Trophoblast cell (in vitro differentiated cells and primary cell): ENCODE measurements at regions not wholly inside any gene's neighbourhood (a gene's known extent, or its start where the extent isn't known, plus 50 kb on each side); places are given as distances from the start of the nearest gene placed in this dataset.
A peak's percentile ranks its signal among the peaks of the same experiment; 100 is the strongest.

ENCODE experiments used
- DNase-seq, 2 donors: peaks; one replicate each; pipeline ENCODE4 v3.0.0-alpha.2; 2016
- H2AFZ ChIP-seq: 2 replicates; pipeline ENCODE4 v1.6.1; 2013; ENCODE audit warnings: low read length, moderate library complexity, mild to moderate bottlenecking; ENCODE audit not compliant: insufficient read depth, poor library complexity
- H2AK5ac ChIP-seq: 2 replicates; pipeline ENCODE4 v1.6.1; 2013; ENCODE audit warnings: mild to moderate bottlenecking, low read length
- H2BK120ac ChIP-seq: 2 replicates; pipeline ENCODE4 v1.6.1; 2013; ENCODE audit warnings: low read length, mild to moderate bottlenecking, moderate library complexity; ENCODE audit not compliant: insufficient read depth, poor library complexity
- H2BK12ac ChIP-seq: 2 replicates; pipeline ENCODE4 v1.6.1; 2013; ENCODE audit warnings: mild to moderate bottlenecking, low read length, moderate library complexity
- H2BK5ac ChIP-seq: 2 replicates; pipeline ENCODE4 v1.6.1; 2013; ENCODE audit warnings: low read length, low read depth, moderate library complexity, mild to moderate bottlenecking; ENCODE audit not compliant: poor library complexity
- H3K14ac ChIP-seq: 2 replicates; pipeline ENCODE4 v1.6.1; 2013; ENCODE audit warnings: mild to moderate bottlenecking, low read length
- H3K18ac ChIP-seq: 2 replicates; pipeline ENCODE4 v1.6.1; 2013; ENCODE audit warnings: mild to moderate bottlenecking, low read length
- H3K23ac ChIP-seq: 2 replicates; pipeline ENCODE4 v1.6.1; 2013; ENCODE audit warnings: low read length
- H3K27ac ChIP-seq: 2 replicates; pipeline ENCODE4 v1.5.1; 2013; ENCODE audit warnings: low read depth, mild to moderate bottlenecking, inconsistent platforms, low read length, moderate library complexity
- H3K27me3 ChIP-seq: 2 replicates; pipeline ENCODE4 v1.6.1; 2013; ENCODE audit warnings: inconsistent platforms, mild to moderate bottlenecking, low read length, moderate library complexity; ENCODE audit not compliant: insufficient read depth
- H3K36me3 ChIP-seq, 2 experiments: 1 replicate in 1 of 2; 2 replicates in 1 of 2; pipeline ENCODE4 v1.6.1; 2013; ENCODE audit warnings: low read length in 2 of 2, mild to moderate bottlenecking in 2 of 2, moderate library complexity in 1 of 2; ENCODE audit not compliant: insufficient read depth in 2 of 2, control insufficient read depth in 1 of 2
- H3K4ac ChIP-seq: 2 replicates; pipeline ENCODE4 v1.6.1; 2013; ENCODE audit warnings: low read depth, mild to moderate bottlenecking, low read length, moderate library complexity
- H3K4me1 ChIP-seq, 2 experiments: 1 replicate in 1 of 2; 2 replicates in 1 of 2; pipeline ENCODE4 v1.6.1; 2013; ENCODE audit warnings: low read length in 2 of 2, mild to moderate bottlenecking in 2 of 2, moderate library complexity in 1 of 2; ENCODE audit not compliant: insufficient read depth in 2 of 2, control insufficient read depth in 1 of 2
- H3K4me2 ChIP-seq: 2 replicates; pipeline ENCODE4 v1.6.1; 2013; ENCODE audit warnings: inconsistent platforms, mild to moderate bottlenecking, low read length, moderate library complexity
- H3K4me3 ChIP-seq: 2 replicates; pipeline ENCODE4 v1.5.1; 2013; ENCODE audit warnings: mild to moderate bottlenecking, low read depth, low read length, inconsistent platforms
- H3K79me1 ChIP-seq: one replicate; pipeline ENCODE4 v1.6.1; 2013; ENCODE audit warnings: low read length
- H3K79me2 ChIP-seq: 2 replicates; pipeline ENCODE4 v1.6.1; 2013; ENCODE audit warnings: low read length, mild to moderate bottlenecking; ENCODE audit not compliant: control insufficient read depth, insufficient read depth, poor library complexity
- H3K9ac ChIP-seq: 2 replicates; pipeline ENCODE4 v1.6.1; 2013; ENCODE audit warnings: mild to moderate bottlenecking, low read length
- H3K9me3 ChIP-seq: 2 replicates; pipeline ENCODE4 v1.6.1; 2013; ENCODE audit warnings: low read depth, mild to moderate bottlenecking, control low read depth, inconsistent platforms, low read length; ENCODE audit not compliant: insufficient read depth
- H4K12ac ChIP-seq: 2 replicates; pipeline ENCODE4 v1.6.1; 2013; ENCODE audit warnings: low read depth, mild to moderate bottlenecking, low read length, moderate library complexity
- H4K8ac ChIP-seq: 2 replicates; pipeline ENCODE4 v1.6.1; 2013; ENCODE audit warnings: low read depth, mild to moderate bottlenecking, low read length, moderate library complexity
- H4K91ac ChIP-seq: one replicate; pipeline ENCODE4 v1.6.1; 2013; ENCODE audit warnings: low read depth, mild to moderate bottlenecking, low read length, moderate library complexity
- WGBS: extraction: QIAGEN DNeasy Blood & Tissue Kit; methylation state at CpG from one replicate; pipeline ENCODE4 v1.1.7; 2013; ENCODE audit warnings: missing lambda C conversion rate; ENCODE audit not compliant: insufficient read length, insufficient coverage; ENCODE audit errors: extremely low coverage; 5-methylcytosine and 5-hydroxymethylcytosine counted together

DNA sequence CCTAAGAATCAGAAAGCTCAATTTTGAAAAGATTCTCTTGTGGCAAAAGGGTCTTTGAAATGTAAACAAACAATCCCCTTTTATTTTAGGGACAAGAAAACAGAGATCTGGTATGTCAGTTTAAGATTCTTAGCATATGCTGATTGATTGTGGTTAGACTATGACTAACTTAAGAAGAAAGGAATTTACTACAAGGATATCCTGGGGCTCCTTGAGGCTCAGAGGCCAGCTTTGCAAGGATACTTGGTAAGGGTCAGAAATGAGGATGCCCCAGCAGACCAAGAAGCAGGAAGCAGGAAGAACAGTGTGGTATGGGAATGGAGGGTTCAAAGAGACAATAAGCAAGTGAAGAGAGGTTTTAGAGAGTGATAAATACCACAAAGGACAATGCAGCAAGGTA is 474.6 kb downstream of the ETNK1 start:
- no peak overlapping the region for H4K8ac ChIP-seq
- peaks cover 2 to 4% of the 10 kb centered on the region in 2 experiments for H3K4me1 ChIP-seq
- no peak overlapping the region for H3K27ac ChIP-seq
- H3K4me2 ChIP-seq: no peak overlapping the region
- H3K4me3 ChIP-seq: no peak overlapping the region
- no peak overlapping the region for H2BK120ac ChIP-seq
- H4K12ac ChIP-seq: no peak overlapping the region
- H3K18ac ChIP-seq: no peak overlapping the region
- no peaks in the 10 kb centered on the region for H3K9me3 ChIP-seq
- H3K9ac ChIP-seq: no peak overlapping the region
- H3K14ac ChIP-seq: no peak overlapping the region
- H3K23ac ChIP-seq: no peak overlapping the region
- no peak overlapping the region for H2AFZ ChIP-seq
- H4K91ac ChIP-seq: no peak overlapping the region
- H2BK5ac ChIP-seq: no peak overlapping the region
- no peaks in the 10 kb centered on the region for H3K36me3 ChIP-seq
- H3K27me3 ChIP-seq: no peaks in the 10 kb centered on the region
- no peaks in the 10 kb centered on the region for H3K79me2 ChIP-seq
- H2AK5ac ChIP-seq: no peak overlapping the region
- no peak overlapping the region for H2BK12ac ChIP-seq
- DNase-seq: no peak
- no peaks in the 10 kb centered on the region for H3K79me1 ChIP-seq
- H3K4ac ChIP-seq: no peak overlapping the region

DNA sequence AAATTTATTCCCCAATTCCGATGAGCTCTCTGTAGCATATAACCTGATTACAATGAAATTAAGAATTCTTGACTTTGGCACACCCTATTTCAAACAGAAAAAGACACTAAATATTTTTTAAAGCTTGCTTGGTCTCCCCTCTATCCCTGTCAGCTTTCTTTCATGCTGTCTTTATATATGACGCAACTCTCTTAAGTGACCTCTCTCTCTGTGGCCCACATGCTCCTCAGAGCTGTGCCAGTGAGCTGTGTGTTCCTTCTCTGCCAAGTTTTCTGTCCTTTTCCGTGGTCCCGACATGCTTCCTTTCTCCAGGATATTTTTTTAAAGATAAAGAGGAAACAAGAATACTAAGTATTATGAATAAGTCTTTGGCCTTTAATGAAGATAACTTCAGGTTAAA is 484.0 kb downstream of the ETNK1 start:
- Histone ChIP-seq H3K9ac (no peak overlapping the region), H2BK5ac (no peak overlapping the region), H4K91ac (no peak overlapping the region), H4K12ac (no peak overlapping the region), H3K4ac (no peak overlapping the region), H3K79me2 (no peaks in the 10 kb centered on the region), H3K4me1 (peaks cover 3 to 8% of the 10 kb centered on the region in 2 experiments), H3K79me1 (no peaks in the 10 kb centered on the region), H2BK12ac (no peak overlapping the region), H3K14ac (no peak overlapping the region), H3K23ac (no peak overlapping the region), H2AK5ac (no peak overlapping the region), H2BK120ac (no peak overlapping the region), H3K27ac (no peak overlapping the region), H2AFZ (no peak overlapping the region), H4K8ac (no peak overlapping the region), H3K18ac (no peak overlapping the region), H3K4me2 (no peak overlapping the region), H3K4me3 (no peak overlapping the region), H3K27me3 (no peaks in the 10 kb centered on the region), H3K36me3 (no peaks in the 10 kb centered on the region), H3K9me3 (no peaks in the 10 kb centered on the region)
- no peak for DNase-seq
- WGBS: no CpG with 5 or more reads among the region's 4 CpGs

DNA sequence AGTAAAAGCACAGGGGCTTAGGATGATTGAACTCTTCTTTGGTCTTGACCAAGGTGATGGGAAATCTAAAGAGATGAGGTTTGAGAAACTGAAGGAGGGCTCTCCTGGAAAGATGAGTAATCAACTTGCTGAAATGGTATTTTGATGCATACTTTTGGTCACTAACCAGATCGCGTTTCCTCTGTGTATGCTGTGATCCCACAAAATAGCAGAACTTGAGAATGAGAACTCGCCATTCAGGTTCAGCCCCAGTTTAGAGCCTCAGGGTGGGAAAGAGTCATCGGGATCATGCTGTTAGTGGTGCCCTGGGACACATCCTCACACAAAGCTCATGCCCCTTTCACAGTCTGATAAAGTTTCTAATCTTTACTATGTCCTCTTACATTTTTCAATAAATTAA is 488.8 kb downstream of the ETNK1 start:
- no peak overlapping the region for H3K4me2 ChIP-seq
- H3K79me1 ChIP-seq: no peaks in the 10 kb centered on the region
- no peak overlapping the region for H4K8ac ChIP-seq
- no peak overlapping the region for H2AK5ac ChIP-seq
- H4K12ac ChIP-seq: no peak overlapping the region
- no peak overlapping the region for H2BK120ac ChIP-seq
- H4K91ac ChIP-seq: no peak overlapping the region
- H3K18ac ChIP-seq: no peak overlapping the region
- H2AFZ ChIP-seq: no peak overlapping the region
- no peak overlapping the region for H3K4ac ChIP-seq
- H2BK5ac ChIP-seq: no peak overlapping the region
- H3K14ac ChIP-seq: no peak overlapping the region
- no CpG with 5 or more reads among the region's 4 CpGs for WGBS
- no peaks in the 10 kb centered on the region for H3K36me3 ChIP-seq
- no peak overlapping the region for H3K9ac ChIP-seq
- no peaks in the 10 kb centered on the region for H3K9me3 ChIP-seq
- peak; percentile 59 to 63 for DNase-seq
- H2BK12ac ChIP-seq: no peak overlapping the region
- H3K4me1 ChIP-seq: peaks cover 3 to 8% of the 10 kb centered on the region in 2 experiments
- H3K23ac ChIP-seq: no peak overlapping the region
- H3K79me2 ChIP-seq: no peaks in the 10 kb centered on the region
- no peaks in the 10 kb centered on the region for H3K27me3 ChIP-seq
- H3K27ac ChIP-seq: no peak overlapping the region
- no peak overlapping the region for H3K4me3 ChIP-seq

DNA sequence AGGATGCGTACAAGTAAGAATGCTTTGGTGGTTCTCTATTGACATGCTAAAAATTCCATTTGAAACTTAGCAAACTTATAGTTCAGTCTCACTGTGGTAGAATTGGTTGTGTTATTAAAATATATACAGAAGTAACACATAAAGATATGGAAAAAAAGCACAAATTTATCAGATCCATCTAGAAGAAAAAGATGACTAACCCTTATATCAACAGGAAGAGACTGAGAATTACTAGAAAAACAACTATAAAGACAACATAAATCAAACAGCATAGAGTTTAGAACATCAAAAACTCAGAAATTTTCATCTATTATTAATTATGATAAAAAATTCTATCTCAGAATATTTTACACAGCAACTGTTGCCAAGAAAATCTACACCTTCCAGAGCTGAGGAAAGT is 491.0 kb downstream of the ETNK1 start:
- Histone ChIP-seq H4K8ac (no peak overlapping the region), H2BK12ac (no peak overlapping the region), H3K4me1 (peaks cover 3 to 8% of the 10 kb centered on the region in 2 experiments), H3K4me2 (no peak overlapping the region), H2AFZ (no peak overlapping the region), H3K36me3 (no peaks in the 10 kb centered on the region), H3K9me3 (no peaks in the 10 kb centered on the region), H3K27me3 (no peaks in the 10 kb centered on the region), H2BK5ac (no peak overlapping the region), H3K4me3 (no peak overlapping the region), H3K27ac (no peak overlapping the region), H3K79me1 (no peaks in the 10 kb centered on the region), H4K91ac (no peak overlapping the region), H2AK5ac (no peak overlapping the region), H2BK120ac (no peak overlapping the region), H3K9ac (no peak overlapping the region), H3K18ac (no peak overlapping the region), H3K4ac (no peak overlapping the region), H3K23ac (no peak overlapping the region), H3K79me2 (no peaks in the 10 kb centered on the region), H4K12ac (no peak overlapping the region), H3K14ac (no peak overlapping the region)
- no peak for DNase-seq
- no CpG with 5 or more reads among the region's 1 CpG for WGBS
